Activated T-helper 1 cell treated with anti-CD3 and anti-CD28 coated beads, Interleukin-12 subunit alpha, Interleukin-12 subunit beta, Interleukin-2, Interleukin-4 antibody, amounts not matched to agents 30 ng/mL and 10 ng/mL and 1 ng/mL, durations not matched to agents 14 hours and 24 hours and 36 hours (primary cell): ENCODE measurements at regions not wholly inside any gene's neighbourhood (a gene's known extent, or its start where the extent isn't known, plus 50 kb on each side); places are given as distances from the start of the nearest gene placed in this dataset.

Experiments used
- DNase-seq: peaks from one replicate; pipeline ENCODE4 v3.0.0; 2021; ENCODE audit warnings: low spot score
- H3K27ac Mint-ChIP-seq: one replicate; pipeline ENCODE4 v1.8.0; 2021; ENCODE audit warnings: mild to moderate bottlenecking, mixed read lengths
- H3K27me3 Mint-ChIP-seq: one replicate; pipeline ENCODE4 v1.8.0; 2022; ENCODE audit warnings: mild to moderate bottlenecking, moderate library complexity, mixed read lengths; ENCODE audit not compliant: insufficient read depth
- H3K36me3 Mint-ChIP-seq: one replicate; pipeline ENCODE4 v1.8.0; 2021; ENCODE audit warnings: low read depth, mixed read lengths
- H3K4me1 Mint-ChIP-seq: one replicate; pipeline ENCODE4 v1.8.0; 2021; ENCODE audit warnings: low read depth, mixed read lengths
- H3K4me3 Mint-ChIP-seq: one replicate; pipeline ENCODE4 v1.8.0; 2021; ENCODE audit warnings: mild to moderate bottlenecking, moderate library complexity, mixed read lengths
- H3K9me3 Mint-ChIP-seq: one replicate; pipeline ENCODE4 v1.8.0; 2021; ENCODE audit warnings: mixed read lengths
- intact Hi-C: fragments of 100-400 bp; cut with micrococcal nuclease; formaldehyde crosslinking; loops from one replicate; pipeline ENCODE4 v1.15.1; 2024

- Mint-ChIP-seq H3K27me3 (no peaks in the 10 kb centered on the region), H3K9me3 (no peaks in the 10 kb centered on the region), H3K4me3 (no peak overlapping the region), H3K4me1 (no peaks in the 10 kb centered on the region), H3K36me3 (no peaks in the 10 kb centered on the region), H3K27ac (no peak overlapping the region)
- intact Hi-C loops = no loop called here
- no peak for DNase-seq
Measured at GRCh38 chr4:180966312-180966711, 1276.9 kb upstream of the TENM3 start.

- Mint-ChIP-seq H3K4me3 (no peak overlapping the region), H3K27me3 (no peaks in the 10 kb centered on the region), H3K4me1 (no peaks in the 10 kb centered on the region), H3K27ac (no peak overlapping the region), H3K9me3 (peaks cover 2% of the 10 kb centered on the region), H3K36me3 (no peaks in the 10 kb centered on the region)
- DNase-seq = no peak
- intact Hi-C loops = no loop called here
Measured at GRCh38 chr4:180967936-180968335, 1275.3 kb upstream of the TENM3 start.

GRCh38 chr4:180973894-180974293, 1269.3 kb upstream of the TENM3 start:
- DNase-seq = no peak
- no peaks in the 10 kb centered on the region for H3K4me1 Mint-ChIP-seq
- intact Hi-C loops = no loop called here
- H3K36me3 Mint-ChIP-seq = no peaks in the 10 kb centered on the region
- H3K27me3 Mint-ChIP-seq = no peaks in the 10 kb centered on the region
- no peak overlapping the region for H3K27ac Mint-ChIP-seq
- no peak overlapping the region for H3K4me3 Mint-ChIP-seq
- peaks cover 3% of the 10 kb centered on the region for H3K9me3 Mint-ChIP-seq

- intact Hi-C loops = no loop called here
- H3K27ac Mint-ChIP-seq = no peak overlapping the region
- no peaks in the 10 kb centered on the region for H3K4me1 Mint-ChIP-seq
- H3K4me3 Mint-ChIP-seq = no peak overlapping the region
- no peaks in the 10 kb centered on the region for H3K9me3 Mint-ChIP-seq
- no peaks in the 10 kb centered on the region for H3K27me3 Mint-ChIP-seq
- H3K36me3 Mint-ChIP-seq = no peaks in the 10 kb centered on the region
- no peak for DNase-seq
Measured at GRCh38 chr4:180990931-180991330, 1252.3 kb upstream of the TENM3 start.

DNA sequence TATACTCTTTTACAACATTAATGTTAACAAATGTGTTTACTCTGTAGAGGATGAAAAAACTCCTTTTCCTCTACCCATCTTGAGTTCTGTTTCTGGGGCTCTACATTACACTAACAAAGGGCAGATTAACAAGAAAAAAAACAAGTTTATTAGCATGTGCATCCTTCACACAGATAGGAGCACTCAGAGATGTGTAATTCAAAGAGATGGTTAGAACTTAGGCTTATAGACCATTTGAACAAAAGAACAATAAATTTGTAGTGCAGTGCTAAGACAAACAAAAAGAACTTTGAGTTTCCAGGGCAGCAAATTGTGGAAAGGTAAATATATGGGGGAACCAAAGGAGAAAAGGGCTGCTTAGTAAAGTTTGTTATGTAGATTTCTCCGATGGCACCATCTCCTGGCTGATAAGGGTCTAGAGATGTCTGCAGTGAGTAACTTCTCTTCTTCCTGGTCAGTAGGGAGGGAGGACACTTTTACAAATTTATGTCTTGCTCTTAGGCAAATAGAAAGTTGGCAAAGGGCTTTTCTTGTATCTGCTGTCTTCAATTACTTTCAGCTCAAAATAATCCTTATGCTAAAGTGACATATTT, 1249.9 kb upstream of the TENM3 start:
- no peaks in the 10 kb centered on the region for H3K4me1 Mint-ChIP-seq

DNA sequence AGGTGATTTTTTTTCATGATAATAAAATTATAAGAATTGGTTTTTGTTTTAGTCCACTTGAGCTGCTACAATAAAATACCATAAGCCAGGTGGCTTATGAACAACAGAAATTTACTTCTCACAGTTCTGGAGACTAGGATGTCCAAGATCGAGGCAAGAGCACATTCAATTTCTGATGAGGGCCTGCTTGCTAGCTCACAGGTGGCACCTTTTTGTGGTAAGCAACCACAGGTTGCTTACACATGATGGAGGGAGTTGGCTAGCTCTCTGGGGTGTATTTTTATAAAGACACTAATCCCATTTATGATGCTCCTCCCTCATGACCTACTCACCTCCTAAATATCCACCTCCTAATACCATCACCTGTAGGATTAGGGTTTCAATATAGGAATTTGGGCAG, 1248.5 kb upstream of the TENM3 start:
- Mint-ChIP-seq H3K9me3 (no peaks in the 10 kb centered on the region), H3K27me3 (no peaks in the 10 kb centered on the region), H3K4me1 (no peaks in the 10 kb centered on the region), H3K4me3 (no peak overlapping the region), H3K27ac (no peak overlapping the region), H3K36me3 (no peaks in the 10 kb centered on the region)
- DNase-seq = no peak
- intact Hi-C loops = no loop called here

More for the DNA sequence above, 1249.9 kb upstream of the TENM3 start:
- H3K27ac Mint-ChIP-seq = no peak overlapping the region
- intact Hi-C loops = no loop called here
- H3K9me3 Mint-ChIP-seq = no peaks in the 10 kb centered on the region
- no peak for DNase-seq
- no peaks in the 10 kb centered on the region for H3K27me3 Mint-ChIP-seq
- no peaks in the 10 kb centered on the region for H3K36me3 Mint-ChIP-seq
- no peak overlapping the region for H3K4me3 Mint-ChIP-seq

DNA sequence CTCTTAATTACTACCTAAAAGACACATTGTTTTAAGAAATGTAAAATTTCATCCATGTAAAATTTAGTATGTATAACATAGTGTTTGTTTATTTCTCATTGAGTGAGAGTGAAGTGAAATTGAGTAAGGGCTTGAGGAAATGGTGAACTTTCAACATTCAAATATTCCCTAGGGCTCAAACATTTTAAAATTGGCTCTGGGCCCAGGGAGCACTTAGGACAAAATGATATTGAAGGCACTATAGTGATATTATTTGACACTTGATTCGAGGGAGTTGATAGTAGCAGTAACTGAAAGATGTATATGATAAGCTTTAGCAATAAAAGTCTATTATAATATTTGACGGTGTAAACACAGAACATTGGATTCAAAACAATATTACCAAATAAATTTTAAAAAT, 1244.0 kb upstream of the TENM3 start:
- Mint-ChIP-seq H3K4me1 (no peaks in the 10 kb centered on the region), H3K36me3 (no peaks in the 10 kb centered on the region), H3K27me3 (no peaks in the 10 kb centered on the region), H3K9me3 (no peaks in the 10 kb centered on the region), H3K4me3 (no peak overlapping the region), H3K27ac (no peak overlapping the region)
- intact Hi-C loops = no loop called here
- DNase-seq = no peak

DNA sequence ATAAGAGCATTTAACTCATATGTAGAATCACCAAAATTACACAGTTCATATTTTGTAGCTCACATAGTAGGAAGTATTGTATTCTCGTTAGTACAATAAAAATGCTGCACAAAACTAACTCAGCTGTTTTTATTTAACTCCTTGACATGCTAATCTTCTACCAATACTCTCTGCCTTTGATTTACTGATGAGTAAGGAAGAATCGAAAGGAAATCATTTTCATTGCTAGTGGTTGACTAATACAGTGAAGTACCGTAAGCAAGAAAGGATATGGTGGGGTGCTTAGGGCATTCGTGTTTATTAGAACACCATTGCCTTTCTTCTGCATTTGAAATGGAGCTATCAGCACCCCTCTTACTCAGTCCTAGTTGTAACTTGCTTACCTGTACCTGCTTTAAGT, 1239.1 kb upstream of the TENM3 start:
- no peak overlapping the region for H3K4me3 Mint-ChIP-seq
- H3K27me3 Mint-ChIP-seq = no peaks in the 10 kb centered on the region
- H3K4me1 Mint-ChIP-seq = no peaks in the 10 kb centered on the region
- no peak overlapping the region for H3K27ac Mint-ChIP-seq
- intact Hi-C loops = no loop called here
- no peak for DNase-seq
- H3K36me3 Mint-ChIP-seq = no peaks in the 10 kb centered on the region
- H3K9me3 Mint-ChIP-seq = no peaks in the 10 kb centered on the region

GRCh38 chr4:181006499-181007260, 1236.5 kb upstream of the TENM3 start:
- Mint-ChIP-seq H3K27ac (no peak overlapping the region), H3K4me3 (no peak overlapping the region), H3K36me3 (no peaks in the 10 kb centered on the region), H3K27me3 (no peaks in the 10 kb centered on the region), H3K4me1 (no peaks in the 10 kb centered on the region), H3K9me3 (peaks cover 3% of the 10 kb centered on the region)
- DNase-seq = no peak
- intact Hi-C loops = no loop called here

DNA sequence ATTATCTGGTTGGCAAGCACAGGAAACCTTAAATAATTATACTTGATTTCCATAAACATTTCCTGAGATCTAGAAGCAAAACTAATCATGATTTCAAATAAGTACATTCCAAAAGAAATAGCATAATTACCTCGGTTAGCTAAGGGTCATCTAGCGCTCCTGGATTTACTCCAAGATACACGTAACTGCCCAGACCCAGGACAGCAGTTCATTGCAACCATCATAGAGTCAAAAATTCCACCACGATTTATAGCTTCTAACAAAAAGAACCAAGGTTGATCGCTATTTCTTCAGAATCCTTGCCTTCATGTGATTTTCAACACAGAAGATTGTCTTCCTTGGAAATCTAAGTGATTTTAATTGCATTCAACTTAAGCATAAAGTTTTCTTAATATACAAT, 1235.5 kb upstream of the TENM3 start:
- no peak overlapping the region for H3K4me3 Mint-ChIP-seq
- peaks cover 12% of the 10 kb centered on the region for H3K9me3 Mint-ChIP-seq
- no peak overlapping the region for H3K27ac Mint-ChIP-seq
- no peaks in the 10 kb centered on the region for H3K36me3 Mint-ChIP-seq
- no peak for DNase-seq
- H3K27me3 Mint-ChIP-seq = no peaks in the 10 kb centered on the region
- H3K4me1 Mint-ChIP-seq = no peaks in the 10 kb centered on the region
- intact Hi-C loops = no loop called here

GRCh38 chr4:181008164-181008563, 1235.0 kb upstream of the TENM3 start:
- no peak overlapping the region for H3K27ac Mint-ChIP-seq
- intact Hi-C loops = no loop called here
- no peaks in the 10 kb centered on the region for H3K36me3 Mint-ChIP-seq
- H3K27me3 Mint-ChIP-seq = no peaks in the 10 kb centered on the region
- peaks cover 16% of the 10 kb centered on the region for H3K9me3 Mint-ChIP-seq
- H3K4me1 Mint-ChIP-seq = no peaks in the 10 kb centered on the region
- DNase-seq = no peak
- H3K4me3 Mint-ChIP-seq = no peak overlapping the region

DNA sequence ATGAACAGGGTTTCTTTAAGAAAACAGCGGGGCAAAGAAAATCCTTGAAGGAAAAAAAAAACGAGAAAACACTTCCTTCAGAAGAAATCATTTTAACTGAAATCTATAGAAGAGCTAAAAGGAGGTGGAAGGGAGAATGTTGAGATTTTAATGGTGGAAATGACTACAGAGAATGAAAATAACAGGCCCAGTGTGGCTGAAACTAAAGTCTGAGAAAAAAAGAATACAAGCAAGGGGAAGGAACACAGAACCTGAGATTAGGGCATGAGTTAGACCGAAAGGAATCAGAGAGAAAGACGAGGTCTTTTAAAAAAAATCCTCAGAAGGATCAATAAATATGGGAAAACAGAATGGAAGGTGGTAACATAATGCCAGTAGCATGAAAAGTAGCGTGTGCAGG, 1230.0 kb upstream of the TENM3 start:
- H3K27ac Mint-ChIP-seq = no peak overlapping the region
- no peak for DNase-seq
- H3K4me3 Mint-ChIP-seq = no peak overlapping the region
- intact Hi-C loops = no loop called here
- H3K4me1 Mint-ChIP-seq = no peaks in the 10 kb centered on the region
- H3K36me3 Mint-ChIP-seq = no peaks in the 10 kb centered on the region
- no peaks in the 10 kb centered on the region for H3K27me3 Mint-ChIP-seq
- H3K9me3 Mint-ChIP-seq = peaks cover 24% of the 10 kb centered on the region

DNA sequence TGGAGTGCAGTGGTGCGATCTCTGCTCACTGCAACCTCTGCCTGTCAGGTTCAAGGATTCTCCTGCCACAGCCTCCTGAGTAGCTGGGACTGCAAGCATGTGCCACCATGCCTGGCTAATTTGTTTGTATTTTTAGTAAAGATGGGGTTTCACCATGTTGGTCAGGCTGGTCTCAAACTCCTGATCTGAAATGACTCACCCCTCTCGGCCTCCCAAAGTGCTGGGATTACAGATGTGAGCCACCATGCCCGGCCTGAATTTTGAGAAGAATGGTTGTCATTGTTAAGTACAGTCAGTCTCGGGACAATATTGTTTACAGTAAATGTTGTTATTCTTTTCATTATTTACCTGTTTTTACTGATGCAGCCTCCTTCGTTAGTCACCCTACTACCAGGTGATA, 1226.2 kb upstream of the TENM3 start:
- H3K36me3 Mint-ChIP-seq = no peaks in the 10 kb centered on the region
- no peak overlapping the region for H3K27ac Mint-ChIP-seq
- peaks cover 18% of the 10 kb centered on the region for H3K9me3 Mint-ChIP-seq
- H3K4me3 Mint-ChIP-seq = no peak overlapping the region
- no peaks in the 10 kb centered on the region for H3K4me1 Mint-ChIP-seq
- H3K27me3 Mint-ChIP-seq = no peaks in the 10 kb centered on the region
- no peak for DNase-seq
- intact Hi-C loops = no loop called here

GRCh38 chr4:181018472-181018871, 1224.7 kb upstream of the TENM3 start:
- H3K9me3 Mint-ChIP-seq = peaks cover 9% of the 10 kb centered on the region
- DNase-seq = no peak
- intact Hi-C loops = no loop called here
- no peaks in the 10 kb centered on the region for H3K4me1 Mint-ChIP-seq
- no peaks in the 10 kb centered on the region for H3K36me3 Mint-ChIP-seq
- H3K27ac Mint-ChIP-seq = no peak overlapping the region
- H3K27me3 Mint-ChIP-seq = no peaks in the 10 kb centered on the region
- no peak overlapping the region for H3K4me3 Mint-ChIP-seq
